ENCODE measurements at regions not wholly inside any gene's neighbourhood (a gene's known extent, or its start where the extent isn't known, plus 50 kb on each side); places are given as distances from the start of the nearest gene placed in this dataset.

- DNase-seq: no peak
- Histone ChIP-seq H3K36me3 (ENCODE audit: control insufficient read depth, insufficient read depth, low read length) (no peaks in the 10 kb centered on the region), H3K4me1 (ENCODE audit: control insufficient read depth, insufficient read depth, low read length) (no peaks in the 10 kb centered on the region), H3K4me3 (ENCODE audit: low read length) (no peak overlapping the region), H3K27me3 (ENCODE audit: control insufficient read depth, insufficient read depth, low read length) (no peaks in the 10 kb centered on the region), H3K27ac (ENCODE audit: low read length) (no peak overlapping the region), H3K9me3 (ENCODE audit: control insufficient read depth, low read depth, low read length) (no peaks in the 10 kb centered on the region)
Observed at GRCh38 chr14:26722258-26722657, 124.4 kb upstream of the NOVA1 start.

GRCh38 chr14:26729851-26730250, 132.0 kb upstream of the NOVA1 start:
- no peak overlapping the region for H3K27ac ChIP-seq (ENCODE audit: low read length)
- no peaks in the 10 kb centered on the region for H3K27me3 ChIP-seq (ENCODE audit: control insufficient read depth, insufficient read depth, low read length)
- H3K36me3 ChIP-seq (ENCODE audit: control insufficient read depth, insufficient read depth, low read length): no peaks in the 10 kb centered on the region
- H3K4me1 ChIP-seq (ENCODE audit: control insufficient read depth, insufficient read depth, low read length): no peaks in the 10 kb centered on the region
- H3K9me3 ChIP-seq (ENCODE audit: control insufficient read depth, low read depth, low read length): no peaks in the 10 kb centered on the region
- 80% methylated on average over 1 of the region's 3 CpGs for WGBS (ENCODE audit: insufficient coverage, low lambda C conversion rate)
- DNase-seq: no peak
- H3K4me3 ChIP-seq (ENCODE audit: low read length): no peak overlapping the region

- Histone ChIP-seq H3K4me3 (ENCODE audit: low read length) (no peak overlapping the region), H3K36me3 (ENCODE audit: control insufficient read depth, insufficient read depth, low read length) (no peaks in the 10 kb centered on the region), H3K27me3 (ENCODE audit: control insufficient read depth, insufficient read depth, low read length) (no peaks in the 10 kb centered on the region), H3K9me3 (ENCODE audit: control insufficient read depth, low read depth, low read length) (no peaks in the 10 kb centered on the region), H3K27ac (ENCODE audit: low read length) (no peak overlapping the region), H3K4me1 (ENCODE audit: control insufficient read depth, insufficient read depth, low read length) (no peaks in the 10 kb centered on the region)
- 75% methylated on average over 1 of the region's 4 CpGs for WGBS (ENCODE audit: insufficient coverage, low lambda C conversion rate)
- no peak for DNase-seq
Observed at GRCh38 chr14:26730929-26731618, 133.2 kb upstream of the NOVA1 start.

- no CpG with 5 or more reads among the region's 2 CpGs for WGBS (ENCODE audit: insufficient coverage, low lambda C conversion rate)
- Histone ChIP-seq H3K9me3 (ENCODE audit: control insufficient read depth, low read depth, low read length) (no peaks in the 10 kb centered on the region), H3K4me3 (ENCODE audit: low read length) (no peak overlapping the region), H3K4me1 (ENCODE audit: control insufficient read depth, insufficient read depth, low read length) (no peaks in the 10 kb centered on the region), H3K36me3 (ENCODE audit: control insufficient read depth, insufficient read depth, low read length) (no peaks in the 10 kb centered on the region), H3K27me3 (ENCODE audit: control insufficient read depth, insufficient read depth, low read length) (no peaks in the 10 kb centered on the region), H3K27ac (ENCODE audit: low read length) (no peak overlapping the region)
- no peak for DNase-seq
Observed at GRCh38 chr14:26735811-26736210, 138.0 kb upstream of the NOVA1 start.

- Histone ChIP-seq H3K36me3 (ENCODE audit: control insufficient read depth, insufficient read depth, low read length) (no peaks in the 10 kb centered on the region), H3K4me3 (ENCODE audit: low read length) (no peak overlapping the region), H3K27ac (ENCODE audit: low read length) (no peak overlapping the region), H3K4me1 (ENCODE audit: control insufficient read depth, insufficient read depth, low read length) (no peaks in the 10 kb centered on the region), H3K9me3 (ENCODE audit: control insufficient read depth, low read depth, low read length) (no peaks in the 10 kb centered on the region), H3K27me3 (ENCODE audit: control insufficient read depth, insufficient read depth, low read length) (no peaks in the 10 kb centered on the region)
- 60% methylated on average over 1 of the region's 3 CpGs for WGBS (ENCODE audit: insufficient coverage, low lambda C conversion rate)
- no peak for DNase-seq
Observed at GRCh38 chr14:26738571-26738970, 140.7 kb upstream of the NOVA1 start.

- Histone ChIP-seq H3K27ac (ENCODE audit: low read length) (no peak overlapping the region), H3K4me1 (ENCODE audit: control insufficient read depth, insufficient read depth, low read length) (no peaks in the 10 kb centered on the region), H3K4me3 (ENCODE audit: low read length) (no peak overlapping the region), H3K9me3 (ENCODE audit: control insufficient read depth, low read depth, low read length) (no peaks in the 10 kb centered on the region), H3K36me3 (ENCODE audit: control insufficient read depth, insufficient read depth, low read length) (no peaks in the 10 kb centered on the region), H3K27me3 (ENCODE audit: control insufficient read depth, insufficient read depth, low read length) (no peaks in the 10 kb centered on the region)
- no peak for DNase-seq
Observed at GRCh38 chr14:26741711-26742212, 143.9 kb upstream of the NOVA1 start.

GRCh38 chr14:26743284-26743683, 145.5 kb upstream of the NOVA1 start:
- H3K36me3 ChIP-seq (ENCODE audit: control insufficient read depth, insufficient read depth, low read length): no peaks in the 10 kb centered on the region
- no peak overlapping the region for H3K27ac ChIP-seq (ENCODE audit: low read length)
- 100% methylated on average over 1 of the region's 2 CpGs for WGBS (ENCODE audit: insufficient coverage, low lambda C conversion rate)
- H3K4me3 ChIP-seq (ENCODE audit: low read length): no peak overlapping the region
- no peaks in the 10 kb centered on the region for H3K4me1 ChIP-seq (ENCODE audit: control insufficient read depth, insufficient read depth, low read length)
- no peaks in the 10 kb centered on the region for H3K27me3 ChIP-seq (ENCODE audit: control insufficient read depth, insufficient read depth, low read length)
- no peaks in the 10 kb centered on the region for H3K9me3 ChIP-seq (ENCODE audit: control insufficient read depth, low read depth, low read length)
- no peak for DNase-seq

- H3K27ac ChIP-seq (ENCODE audit: low read length): no peak overlapping the region
- H3K27me3 ChIP-seq (ENCODE audit: control insufficient read depth, insufficient read depth, low read length): no peaks in the 10 kb centered on the region
- no peaks in the 10 kb centered on the region for H3K4me1 ChIP-seq (ENCODE audit: control insufficient read depth, insufficient read depth, low read length)
- DNase-seq: no peak
- no peaks in the 10 kb centered on the region for H3K9me3 ChIP-seq (ENCODE audit: control insufficient read depth, low read depth, low read length)
- H3K36me3 ChIP-seq (ENCODE audit: control insufficient read depth, insufficient read depth, low read length): no peaks in the 10 kb centered on the region
- WGBS (ENCODE audit: insufficient coverage, low lambda C conversion rate): 40% methylated on average over 1 of the region's 1 CpG
- H3K4me3 ChIP-seq (ENCODE audit: low read length): no peak overlapping the region
Observed at GRCh38 chr14:26744903-26745302, 147.1 kb upstream of the NOVA1 start.

GRCh38 chr14:26761532-26761931, 163.7 kb upstream of the NOVA1 start:
- Histone ChIP-seq H3K9me3 (ENCODE audit: control insufficient read depth, low read depth, low read length) (no peaks in the 10 kb centered on the region), H3K4me1 (ENCODE audit: control insufficient read depth, insufficient read depth, low read length) (no peaks in the 10 kb centered on the region), H3K27ac (ENCODE audit: low read length) (no peak overlapping the region), H3K4me3 (ENCODE audit: low read length) (no peak overlapping the region), H3K36me3 (ENCODE audit: control insufficient read depth, insufficient read depth, low read length) (no peaks in the 10 kb centered on the region), H3K27me3 (ENCODE audit: control insufficient read depth, insufficient read depth, low read length) (no peaks in the 10 kb centered on the region)
- DNase-seq: no peak
- 100% methylated on average over 1 of the region's 9 CpGs for WGBS (ENCODE audit: insufficient coverage, low lambda C conversion rate)

GRCh38 chr14:26765301-26765700, 167.5 kb upstream of the NOVA1 start:
- H3K36me3 ChIP-seq (ENCODE audit: control insufficient read depth, insufficient read depth, low read length): no peaks in the 10 kb centered on the region
- H3K9me3 ChIP-seq (ENCODE audit: control insufficient read depth, low read depth, low read length): no peaks in the 10 kb centered on the region
- DNase-seq: no peak
- H3K27me3 ChIP-seq (ENCODE audit: control insufficient read depth, insufficient read depth, low read length): no peaks in the 10 kb centered on the region
- H3K27ac ChIP-seq (ENCODE audit: low read length): no peak overlapping the region
- H3K4me1 ChIP-seq (ENCODE audit: control insufficient read depth, insufficient read depth, low read length): no peaks in the 10 kb centered on the region
- no peak overlapping the region for H3K4me3 ChIP-seq (ENCODE audit: low read length)

GRCh38 chr14:26765768-26766520, 168.1 kb upstream of the NOVA1 start:
- H3K27ac ChIP-seq (ENCODE audit: low read length): no peak overlapping the region
- no peak overlapping the region for H3K4me3 ChIP-seq (ENCODE audit: low read length)
- DNase-seq: peak; percentile 9 to 17
- 89% methylated on average over 1 of the region's 2 CpGs for WGBS (ENCODE audit: insufficient coverage, low lambda C conversion rate)
- H3K9me3 ChIP-seq (ENCODE audit: control insufficient read depth, low read depth, low read length): no peaks in the 10 kb centered on the region
- H3K4me1 ChIP-seq (ENCODE audit: control insufficient read depth, insufficient read depth, low read length): no peaks in the 10 kb centered on the region
- no peaks in the 10 kb centered on the region for H3K36me3 ChIP-seq (ENCODE audit: control insufficient read depth, insufficient read depth, low read length)
- H3K27me3 ChIP-seq (ENCODE audit: control insufficient read depth, insufficient read depth, low read length): no peaks in the 10 kb centered on the region

All from large intestine (tissue), 3 donors.